ENCODE measurements at regions not wholly inside any gene's neighbourhood (a gene's known extent, or its start where the extent isn't known, plus 50 kb on each side); places are given as distances from the start of the nearest gene placed in this dataset.
"Not testable (repeated sequence)": the region's sequence is repeated elsewhere in the genome, so short reads cannot be mapped to it uniquely, and the experiment has no call there.

DNA sequence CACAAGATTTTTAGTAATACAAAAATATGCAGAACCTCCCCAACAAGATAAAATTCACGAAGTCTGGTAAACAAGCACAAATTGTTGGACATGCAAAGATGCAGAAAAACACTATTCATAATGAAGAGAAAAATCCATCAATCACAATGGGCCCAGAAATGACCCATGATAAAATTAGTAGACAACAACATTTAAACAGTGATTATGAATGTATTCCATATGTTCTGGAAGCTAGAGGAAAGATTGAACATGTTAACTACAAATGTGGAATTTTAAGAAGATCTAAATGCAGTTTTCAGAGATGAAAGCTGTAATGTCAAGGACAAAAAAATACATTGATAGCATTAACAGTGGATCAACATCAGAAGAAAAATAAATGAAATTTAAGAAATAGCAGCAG lies 243.3 kb upstream of the LINC00305 start:
- DNase-seq: no peak

DNA sequence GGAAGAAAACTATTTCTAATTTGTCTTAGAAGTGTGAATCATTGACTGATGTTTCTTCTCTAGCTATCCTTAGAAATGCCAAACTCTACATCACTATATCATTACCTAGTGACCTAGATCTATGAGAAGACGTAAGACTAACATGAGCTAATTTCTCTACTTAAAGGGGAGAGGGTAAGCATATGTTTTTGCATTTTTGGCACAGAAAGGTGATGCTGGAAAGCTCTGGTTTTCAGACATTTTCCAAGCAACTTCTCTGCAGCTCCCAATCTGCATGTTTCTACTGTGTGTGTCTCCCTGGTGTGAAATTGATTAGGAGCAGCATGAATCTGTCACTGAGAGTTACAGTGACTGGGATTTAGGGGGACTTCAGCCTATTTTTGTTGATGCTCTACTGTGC lies 235.2 kb upstream of the LINC00305 start:
- no peak for DNase-seq

DNA sequence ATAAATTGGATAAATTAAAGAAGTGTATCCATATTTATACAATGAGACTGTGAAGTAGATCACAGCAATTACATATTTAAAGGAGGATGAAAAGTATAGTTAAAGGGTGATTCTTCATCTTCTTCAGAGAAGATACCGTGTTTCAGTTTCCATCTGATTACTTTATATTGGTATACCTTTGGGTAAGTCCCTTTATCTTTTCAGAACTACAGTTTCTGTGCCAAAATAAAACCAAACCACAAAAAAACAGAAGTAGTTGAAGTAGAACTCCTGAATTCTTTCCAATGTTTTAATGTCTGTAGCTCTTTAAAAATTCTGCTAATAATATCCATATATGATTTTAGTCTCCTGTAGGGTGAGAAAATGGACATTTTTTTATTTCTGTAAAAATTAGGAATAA lies 231.2 kb upstream of the LINC00305 start:
- DNase-seq: no peak

DNA sequence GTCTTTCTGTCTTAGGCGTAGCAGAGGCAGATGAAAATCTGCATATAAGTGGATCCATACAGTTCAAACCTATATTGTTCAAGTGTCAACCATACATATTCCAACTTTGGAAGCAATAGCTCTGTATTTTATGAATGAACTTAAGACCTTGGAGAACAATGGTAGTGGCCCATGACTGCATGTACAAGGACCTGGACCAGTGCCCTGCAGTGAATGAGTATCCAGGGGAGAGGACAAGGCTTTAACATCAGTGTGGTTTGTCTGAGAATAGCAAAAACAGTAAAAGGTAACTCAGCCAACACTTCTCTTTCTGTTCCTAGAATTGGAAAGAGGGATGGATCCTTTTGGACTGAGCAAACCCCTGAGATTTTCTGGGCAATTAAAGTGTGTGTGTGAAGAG lies 230.8 kb upstream of the LINC00305 start:
- no peak for DNase-seq

DNA sequence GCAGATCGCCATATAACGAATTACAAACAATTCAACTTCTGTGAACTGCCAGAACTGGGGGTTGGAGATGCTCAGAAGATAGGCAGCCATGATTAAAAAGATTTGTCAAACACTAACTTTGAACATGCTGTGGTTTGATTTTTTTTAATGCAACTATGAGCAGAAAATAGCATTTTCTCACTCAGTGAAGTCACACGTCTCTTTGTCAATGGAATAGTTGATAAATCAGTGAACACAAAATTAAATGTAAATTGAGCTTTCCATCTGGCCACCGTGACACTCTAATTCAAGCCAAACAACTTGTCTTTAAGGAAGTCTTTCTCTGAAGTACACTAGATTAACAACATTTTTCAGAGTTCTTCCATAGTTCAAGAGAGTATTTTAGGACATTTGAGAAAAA lies 228.6 kb upstream of the LINC00305 start:
- DNase-seq: no peak

DNA sequence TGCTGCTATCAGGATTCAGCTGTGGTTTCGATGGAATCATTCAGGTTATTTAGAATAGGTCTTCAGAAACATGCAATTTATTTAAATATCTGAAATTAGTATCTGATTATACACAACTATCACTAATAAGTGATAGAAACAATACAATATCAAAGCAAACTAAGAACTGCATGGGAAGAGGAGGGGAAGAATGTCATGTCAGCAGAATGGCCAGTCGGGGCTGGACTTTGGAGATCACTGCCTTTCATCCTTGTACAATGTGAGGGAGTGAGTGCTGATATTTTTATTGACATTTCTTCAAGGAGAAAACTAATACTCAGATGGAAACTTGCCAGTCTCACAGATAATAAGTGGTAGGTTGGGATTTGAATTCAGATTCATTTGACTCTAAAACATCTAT lies 224.0 kb upstream of the LINC00305 start:
- no peak for DNase-seq

DNA sequence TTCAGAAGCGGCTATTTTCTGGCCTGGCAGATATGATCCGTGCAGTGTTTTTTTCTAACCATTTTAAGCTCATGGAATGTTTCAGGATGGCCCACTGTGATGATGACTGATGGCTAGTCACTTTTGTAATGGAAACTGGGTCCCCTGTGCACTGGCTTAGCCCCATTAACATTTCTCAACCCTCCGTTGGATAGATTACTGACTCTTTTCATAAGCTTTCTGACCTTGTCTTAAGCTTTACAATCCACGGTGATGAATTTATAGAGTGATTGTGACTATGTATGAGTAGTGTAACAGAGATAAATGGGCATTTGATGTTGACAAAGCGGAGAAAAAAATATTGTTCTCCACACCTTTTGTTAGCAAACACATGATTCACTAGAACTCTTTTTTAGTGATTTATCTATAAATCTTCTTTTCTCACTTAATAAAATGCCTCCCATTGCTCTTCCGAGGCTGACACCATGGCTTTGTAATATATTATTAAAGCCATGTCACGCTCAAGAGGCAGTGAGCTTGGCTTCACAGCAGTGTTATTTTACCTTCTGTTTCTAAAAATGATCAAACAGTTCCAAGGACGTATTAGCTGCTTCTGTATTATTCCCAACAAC lies 221.0 kb upstream of the LINC00305 start:
- not testable (repeated sequence) for DNase-seq

DNA sequence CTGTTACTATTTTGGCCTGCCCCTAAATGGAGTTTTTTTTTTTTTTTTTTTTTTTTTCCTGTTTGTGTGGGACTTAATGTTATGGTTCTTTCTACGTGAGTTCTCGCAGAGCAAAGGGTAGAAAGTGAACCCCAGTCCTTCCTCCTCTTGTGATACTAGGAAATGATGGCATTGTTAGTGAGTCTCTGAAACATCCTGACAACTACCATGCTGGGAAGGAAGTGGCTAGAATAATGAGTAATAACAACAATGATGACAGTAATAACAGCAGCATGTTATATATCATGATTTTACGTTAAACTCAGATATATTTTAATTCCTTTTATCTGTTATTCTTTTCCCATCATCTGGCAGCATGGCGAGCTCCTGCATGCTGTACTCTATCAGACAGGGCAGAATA lies 216.2 kb upstream of the LINC00305 start:
- DNase-seq: no peak

DNA sequence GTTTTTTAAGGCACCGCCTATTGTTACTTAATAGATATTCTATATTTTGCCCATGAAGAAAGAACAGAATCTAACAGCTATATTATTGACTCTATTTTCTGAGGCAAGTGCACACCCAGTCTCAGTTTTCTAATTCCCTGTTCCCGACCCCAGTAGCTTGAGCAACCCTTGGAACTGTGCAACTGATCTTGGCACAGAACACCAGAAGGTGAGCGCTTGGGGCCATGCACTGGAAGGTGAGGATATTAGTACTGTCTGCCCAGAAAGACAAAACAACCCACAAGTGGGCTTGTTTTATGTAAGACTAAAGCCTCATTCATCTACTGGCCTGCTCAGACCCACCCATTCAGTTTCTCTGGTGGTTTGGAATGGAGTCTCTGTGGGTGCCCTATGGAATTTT lies 188.8 kb upstream of the LINC00305 start:
- no peak for DNase-seq

DNA sequence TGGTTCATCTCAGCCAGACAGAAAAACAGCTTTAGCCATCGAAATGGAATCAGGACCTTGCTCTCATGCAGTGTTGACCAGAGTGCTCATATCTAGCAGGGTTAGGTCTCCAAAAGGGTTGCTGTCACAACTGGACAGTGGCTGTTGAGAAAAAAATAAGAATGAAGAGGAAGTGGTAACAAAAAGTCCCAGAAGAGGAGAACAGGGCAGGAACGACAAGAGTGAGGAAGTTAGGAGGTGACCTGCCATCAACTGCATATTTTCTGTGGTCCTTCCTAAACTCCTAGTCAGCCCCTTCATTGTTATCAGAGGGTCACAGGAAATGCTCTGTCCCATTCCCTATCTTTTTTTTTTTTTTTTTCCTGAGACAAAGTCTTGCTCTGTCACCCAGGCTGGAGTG lies 188.1 kb upstream of the LINC00305 start:
- no peak for DNase-seq

DNA sequence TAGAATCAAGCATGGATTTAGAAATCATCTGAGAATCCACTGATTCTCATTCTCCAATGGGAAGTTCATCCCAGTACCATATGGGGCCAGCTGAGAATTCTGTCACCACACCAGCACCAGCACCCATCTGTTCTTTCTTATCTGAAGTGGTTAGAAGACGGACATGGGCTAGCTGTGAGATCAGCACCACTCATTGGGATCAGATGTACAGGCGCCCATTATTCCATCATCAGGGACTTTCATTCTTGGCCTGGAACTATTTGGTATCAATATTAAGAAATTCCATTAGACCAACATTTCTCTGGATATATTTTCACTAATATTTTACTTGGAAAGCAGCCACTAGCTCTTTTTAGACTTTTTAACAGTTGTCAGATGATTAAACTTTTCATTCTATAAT lies 185.9 kb upstream of the LINC00305 start:
- DNase-seq: no peak

DNA sequence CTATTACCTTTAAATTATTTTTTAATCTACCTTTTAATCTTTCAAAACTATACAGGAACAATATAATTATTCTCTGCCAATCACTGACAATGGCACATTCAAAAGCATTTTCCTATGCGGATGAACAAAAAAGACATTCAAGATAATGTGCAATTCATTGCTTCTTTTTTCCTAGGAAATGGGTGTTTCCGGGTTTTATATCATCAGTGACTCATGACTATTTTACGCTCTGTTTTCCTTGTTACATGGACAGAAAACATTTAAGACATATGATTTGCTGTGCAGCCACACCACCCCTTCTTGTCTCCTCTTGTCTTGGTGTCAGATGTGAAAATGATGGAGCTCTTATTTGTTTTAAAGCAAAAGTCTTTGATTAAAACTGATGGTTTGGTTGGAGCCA lies 184.7 kb upstream of the LINC00305 start:
- DNase-seq: no peak

DNA sequence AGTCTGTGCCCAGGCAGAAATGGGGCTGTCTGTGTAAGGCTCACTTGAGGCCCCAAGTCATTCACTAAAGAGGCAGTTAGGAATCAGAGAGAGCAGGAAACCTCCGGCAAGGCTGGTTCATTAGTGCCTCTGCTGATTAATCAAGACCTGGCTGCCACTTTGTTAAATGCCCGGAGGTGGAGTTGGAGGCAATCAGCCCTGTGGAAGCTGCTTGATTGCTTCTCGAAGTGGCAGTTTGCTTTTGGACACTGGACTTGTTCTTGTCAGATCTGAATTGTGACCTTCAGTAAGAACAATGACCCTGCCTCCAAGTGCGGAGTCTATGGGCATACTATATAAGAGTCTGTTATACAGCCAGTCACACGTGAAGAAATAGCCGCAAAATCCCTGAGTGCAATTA lies 183.9 kb upstream of the LINC00305 start:
- no peak for DNase-seq

DNA sequence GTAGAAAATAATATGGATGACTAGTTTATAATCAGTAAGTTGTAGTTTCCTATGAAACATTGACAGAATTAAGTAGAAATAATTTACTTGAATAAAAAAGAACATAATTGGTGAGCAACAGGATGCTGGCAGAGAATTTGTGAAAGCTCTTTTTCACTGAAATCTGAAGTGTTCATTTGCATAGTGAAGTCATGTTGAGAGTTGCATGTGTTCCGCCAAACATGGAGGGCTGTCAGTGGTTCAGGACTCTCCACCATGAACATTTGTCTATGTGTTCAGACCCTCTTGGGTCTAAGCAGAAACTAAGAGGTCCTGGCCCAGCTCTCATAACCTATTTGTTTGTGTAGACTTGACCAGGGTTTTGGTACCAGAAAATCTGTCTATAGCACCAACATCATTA lies 182.5 kb upstream of the LINC00305 start:
- no peak for DNase-seq

DNA sequence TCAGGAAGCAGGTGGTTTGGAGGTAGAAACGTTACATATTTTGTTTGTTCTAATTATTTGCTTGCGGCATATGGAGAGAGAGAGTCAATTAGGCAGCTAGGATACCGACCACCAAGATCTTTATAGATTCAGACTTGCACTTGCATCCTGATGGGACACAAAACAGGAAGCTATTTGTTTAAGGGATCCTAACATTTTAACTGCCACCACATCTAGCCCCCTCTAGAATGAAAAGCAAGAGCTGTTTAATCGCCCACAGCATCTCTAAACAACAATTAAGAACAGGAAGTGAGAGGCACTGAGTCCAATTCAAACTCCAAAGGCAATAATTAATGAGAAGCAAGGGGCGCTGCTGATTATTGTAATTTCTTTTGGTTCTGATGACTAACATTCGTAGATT lies 182.0 kb upstream of the LINC00305 start:
- no peak for DNase-seq

DNA sequence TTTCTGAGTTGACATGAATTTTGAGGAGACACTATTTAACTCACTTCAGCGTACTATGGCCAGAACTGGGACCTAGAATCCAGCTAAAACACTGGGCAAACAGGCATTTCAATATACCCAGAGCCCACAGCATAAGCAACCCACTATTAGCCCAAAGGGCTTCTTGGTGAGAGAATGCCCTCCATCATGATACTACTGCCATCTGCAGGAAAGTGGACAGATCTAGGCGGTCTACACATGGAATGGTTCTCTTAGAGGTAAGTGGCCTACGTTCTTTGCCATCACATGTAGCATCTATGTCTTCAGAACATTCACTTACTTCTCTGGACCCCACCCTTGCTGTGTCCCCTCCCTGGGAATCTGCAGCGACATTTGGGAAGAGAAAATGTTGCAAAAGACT lies 181.3 kb upstream of the LINC00305 start:
- no peak for DNase-seq

DNA sequence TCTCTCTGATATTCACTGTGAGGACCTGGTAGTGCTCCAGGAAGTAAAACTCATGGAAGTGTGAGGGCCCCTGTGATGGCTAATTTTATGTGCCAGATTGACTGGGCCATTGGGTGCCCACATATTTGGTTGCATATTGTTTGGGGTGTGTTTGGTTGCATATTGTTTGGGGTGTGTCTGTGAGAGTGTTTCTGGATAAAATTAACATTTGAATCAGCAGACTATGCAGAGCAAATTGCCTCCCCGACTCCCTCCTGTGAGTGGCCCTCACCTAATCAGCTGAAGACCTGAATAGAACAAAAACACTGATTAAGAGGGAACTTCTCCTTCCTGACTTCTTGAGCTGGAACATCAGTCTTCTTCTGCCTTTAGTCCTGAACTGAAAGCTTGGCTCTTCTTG lies 173.3 kb upstream of the LINC00305 start:
- no peak for DNase-seq

DNA sequence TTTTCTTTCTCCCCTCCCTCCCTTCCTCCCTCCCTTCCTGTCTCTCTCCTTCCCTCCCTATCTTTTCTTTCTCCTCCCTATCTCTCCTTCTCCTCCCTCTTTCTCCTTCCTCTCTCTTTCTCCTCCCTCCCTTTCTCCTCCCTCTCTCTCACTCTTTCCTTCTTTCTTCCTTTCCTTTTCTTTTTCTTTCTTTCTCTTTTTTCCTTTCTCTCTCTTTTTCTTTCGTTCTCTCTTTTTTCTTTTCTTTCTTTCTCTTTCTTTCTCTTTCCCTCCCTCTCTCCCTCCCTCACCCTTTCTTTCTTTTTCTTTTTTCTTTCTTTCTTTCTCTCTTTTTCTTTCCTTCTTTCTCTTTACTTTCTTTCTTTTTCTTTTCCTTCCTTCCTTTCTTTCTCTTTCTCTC lies 169.7 kb upstream of the LINC00305 start:
- no peak for DNase-seq

DNA sequence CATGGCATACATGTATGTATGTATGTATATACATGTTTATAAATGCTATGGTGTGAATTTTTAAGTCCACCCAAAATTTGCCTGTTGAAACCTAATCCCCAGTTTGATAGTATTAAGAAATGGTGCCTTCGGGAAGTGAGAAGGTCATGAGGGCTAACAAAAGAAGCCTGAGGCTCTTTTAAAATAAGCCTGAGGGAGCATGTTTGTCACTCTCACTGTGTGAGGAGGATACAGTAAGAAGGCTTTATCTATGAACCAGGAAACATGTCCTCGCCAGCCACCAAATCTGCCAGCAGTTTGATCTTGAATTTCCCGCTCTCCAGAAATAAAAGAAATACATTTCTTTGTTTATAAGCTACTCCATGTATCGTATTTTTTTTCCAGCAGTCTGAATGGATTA lies 163.0 kb upstream of the LINC00305 start:
- DNase-seq: no peak

DNA sequence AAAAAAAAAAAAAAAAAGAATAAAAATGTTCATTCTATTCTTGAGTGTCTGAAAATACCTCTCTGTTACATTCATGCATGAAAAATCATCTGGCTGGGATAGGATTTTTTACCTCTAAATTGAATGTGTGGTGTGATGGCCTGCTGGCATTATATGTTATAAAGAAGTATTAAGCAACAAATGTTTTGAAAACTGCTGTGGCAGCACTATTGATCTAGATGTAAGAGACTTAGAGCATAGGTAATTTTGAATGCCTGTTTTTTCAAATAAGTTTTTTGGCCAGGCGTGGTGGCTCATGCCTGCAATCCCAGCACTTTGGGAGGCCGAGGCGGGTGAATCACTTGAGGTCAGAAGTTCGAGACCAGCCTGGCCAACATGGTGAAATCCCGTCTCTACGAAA lies 147.0 kb upstream of the LINC00305 start:
- no peak for DNase-seq

DNA sequence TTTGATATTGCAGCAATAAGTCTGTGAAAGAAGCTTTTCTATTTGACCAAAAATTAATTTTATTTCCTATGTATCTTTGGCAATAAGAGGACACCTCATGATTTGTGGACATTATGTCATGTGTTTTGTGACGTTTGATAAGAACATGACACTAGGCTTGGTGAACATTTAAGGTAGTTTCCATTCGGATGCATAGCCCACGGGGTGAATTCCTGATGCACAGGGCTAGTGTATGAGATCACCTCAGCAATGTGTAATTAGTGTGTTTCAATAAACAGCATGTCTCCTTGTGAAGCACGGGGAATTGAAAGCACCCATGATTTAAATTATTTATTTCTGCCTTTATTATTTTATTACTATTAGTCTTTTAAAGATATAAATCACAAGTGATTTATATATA lies 146.1 kb upstream of the LINC00305 start:
- DNase-seq: no peak

DNA sequence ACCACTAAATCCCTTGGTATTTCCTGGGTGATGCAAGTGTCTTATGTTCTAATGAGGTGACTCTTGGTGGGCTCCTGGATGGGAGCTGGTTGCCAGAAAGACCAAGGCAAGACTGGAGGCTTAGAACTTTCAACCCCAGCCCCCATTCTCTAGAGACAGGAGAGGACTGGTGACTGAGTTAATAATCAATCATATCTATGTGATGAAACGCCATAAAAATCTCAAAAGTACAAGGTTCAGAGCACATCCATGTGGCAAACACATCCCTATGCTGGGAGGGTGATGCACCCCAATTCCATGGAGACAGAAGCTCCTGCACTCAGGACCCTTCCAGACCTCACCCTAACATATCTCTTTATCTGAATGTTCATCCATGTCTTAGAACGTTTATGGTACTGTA lies 139.5 kb upstream of the LINC00305 start:
- no peak for DNase-seq

DNA sequence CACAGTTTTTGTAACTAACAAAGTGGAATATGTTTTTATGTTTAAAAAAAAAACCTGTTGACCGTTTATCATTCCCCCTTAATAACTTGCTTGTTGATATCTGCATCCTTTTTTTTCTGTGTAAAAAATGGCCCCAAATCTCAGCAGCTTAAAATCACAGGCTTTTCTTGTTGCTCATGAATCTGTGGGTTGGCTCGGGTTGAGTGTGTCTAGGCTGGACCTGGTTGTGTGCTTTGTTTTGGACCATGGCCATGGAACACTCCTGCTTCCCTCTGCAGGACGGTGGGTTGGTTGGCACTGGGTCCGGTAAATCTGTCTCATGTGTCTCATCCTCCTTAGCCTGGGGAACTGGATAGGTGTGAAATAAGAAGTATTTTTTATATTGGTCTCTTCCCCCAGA lies 139.0 kb upstream of the LINC00305 start:
- peak; percentile 19 for DNase-seq

DNA sequence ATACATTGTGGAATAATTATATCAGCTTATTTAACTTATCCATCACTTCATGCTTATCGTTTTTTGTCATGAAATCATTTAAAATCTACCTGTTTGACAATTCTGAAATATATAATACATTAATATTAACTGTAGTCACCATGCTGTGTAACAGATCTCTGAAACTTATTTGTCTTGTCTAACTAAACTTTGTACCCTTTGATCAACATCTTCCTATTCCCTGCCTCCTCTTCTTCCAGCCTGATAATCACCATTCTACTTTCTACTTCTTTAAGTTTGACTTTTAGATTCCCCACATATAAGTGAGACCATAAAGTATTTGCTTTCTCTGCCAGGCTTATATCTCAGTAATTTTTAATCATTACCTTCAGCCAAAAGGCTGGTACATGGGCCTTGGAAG lies 134.2 kb upstream of the LINC00305 start:
- DNase-seq: no peak

DNA sequence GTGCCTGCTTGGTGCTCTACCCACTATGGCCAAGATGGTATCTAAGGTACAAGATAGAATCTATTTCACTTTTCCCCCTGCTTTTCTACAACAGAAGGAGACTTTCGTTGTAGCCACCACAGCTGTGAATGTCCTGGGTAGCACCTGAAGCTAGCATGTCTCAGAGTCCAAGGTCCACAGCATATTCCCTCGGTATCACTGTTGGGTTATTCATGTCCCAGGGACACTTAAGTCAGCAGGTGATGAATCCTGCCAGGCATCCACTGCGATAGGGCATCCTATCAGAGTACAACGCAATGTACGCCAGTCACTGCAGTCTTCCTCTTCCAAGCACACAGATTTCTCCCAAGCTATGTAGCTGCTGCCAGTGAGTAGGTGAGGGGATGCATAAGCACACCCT lies 129.1 kb upstream of the LINC00305 start:
- no peak for DNase-seq
